ENCODE measurements at regions not wholly inside any gene's neighbourhood (a gene's known extent, or its start where the extent isn't known, plus 50 kb on each side); places are given as distances from the start of the nearest gene placed in this dataset.

- Histone ChIP-seq H3K9me3 (ENCODE audit: control insufficient read depth, insufficient read depth, low read length) (no peaks in the 10 kb centered on the region), H3K4me3 (ENCODE audit: low read depth, low read length) (no peak overlapping the region), H3K27me3 (ENCODE audit: control insufficient read depth, insufficient read depth, low read length) (peaks cover 3% of the 10 kb centered on the region), H3K27ac (ENCODE audit: low read depth, low read length) (no peak overlapping the region)
- no peak for DNase-seq (ENCODE audit: low read depth, low spot score)
- ChIA-PET CTCF (no interaction called here), POLR2A (no interaction called here)
- TF ChIP-seq CTCF (IDR thresholded peaks at IDR 0.05; ENCODE audit: low read depth, low read length): no peak
Observed at GRCh38 chr11:131305005-131305404, 65.4 kb upstream of the NTM start.

GRCh38 chr11:131307506-131307905 lies 62.9 kb upstream of the NTM start:
- no peak for TF ChIP-seq CTCF (IDR thresholded peaks at IDR 0.05; ENCODE audit: low read depth, low read length)
- POLR2A ChIA-PET: no interaction called here
- Histone ChIP-seq H3K27me3 (ENCODE audit: control insufficient read depth, insufficient read depth, low read length) (peaks cover 2% of the 10 kb centered on the region), H3K27ac (ENCODE audit: low read depth, low read length) (no peak overlapping the region), H3K9me3 (ENCODE audit: control insufficient read depth, insufficient read depth, low read length) (no peaks in the 10 kb centered on the region), H3K4me3 (ENCODE audit: low read depth, low read length) (no peak overlapping the region)
- DNase-seq (ENCODE audit: low read depth, low spot score): no peak
- CTCF ChIA-PET: no interaction called here

GRCh38 chr11:131309776-131310175 lies 60.6 kb upstream of the NTM start:
- no peak for TF ChIP-seq CTCF (IDR thresholded peaks at IDR 0.05; ENCODE audit: low read depth, low read length)
- H3K27me3 ChIP-seq (ENCODE audit: control insufficient read depth, insufficient read depth, low read length): no peaks in the 10 kb centered on the region
- ChIA-PET POLR2A (no interaction called here), CTCF (interaction anchor here (1.0 kb wide), 1 partner anchor 245 kb away, joined by 3 read pairs; no protein-coding TSS in a partner anchor)
- no peaks in the 10 kb centered on the region for H3K9me3 ChIP-seq (ENCODE audit: control insufficient read depth, insufficient read depth, low read length)
- H3K27ac ChIP-seq (ENCODE audit: low read depth, low read length): no peak overlapping the region
- H3K4me3 ChIP-seq (ENCODE audit: low read depth, low read length): no peak overlapping the region
- no peak for DNase-seq (ENCODE audit: low read depth, low spot score)

- ChIA-PET CTCF (no interaction called here), POLR2A (no interaction called here)
- H3K27me3 ChIP-seq (ENCODE audit: control insufficient read depth, insufficient read depth, low read length): no peaks in the 10 kb centered on the region
- no peak for TF ChIP-seq CTCF (IDR thresholded peaks at IDR 0.05; ENCODE audit: low read depth, low read length)
- no peak for DNase-seq (ENCODE audit: low read depth, low spot score)
- H3K9me3 ChIP-seq (ENCODE audit: control insufficient read depth, insufficient read depth, low read length): no peaks in the 10 kb centered on the region
- H3K4me3 ChIP-seq (ENCODE audit: low read depth, low read length): no peak overlapping the region
- H3K27ac ChIP-seq (ENCODE audit: low read depth, low read length): no peak overlapping the region
Observed at GRCh38 chr11:131311776-131312514, 58.5 kb upstream of the NTM start.

All from AG04450 (cell line).